ENCODE measurements at regions not wholly inside any gene's neighbourhood (a gene's known extent, or its start where the extent isn't known, plus 50 kb on each side); places are given as distances from the start of the nearest gene placed in this dataset.

- BruUV-seq (replicated peaks): no TSS peak
- H3K9me2 ChIP-seq (ENCODE audit: insufficient read depth): no peaks in the 10 kb centered on the region
- no peak overlapping the region for H3K9ac ChIP-seq (ENCODE audit: low read length)
- DNase-seq (ENCODE audit: low read depth, low spot score) (no peak), ATAC-seq (no peak)
- POLR2A ChIA-PET: no interaction called here
- TF ChIP-seq RAD21 (IDR thresholded peaks at IDR 0.05; ENCODE audit: low read depth): no peak
- TF ChIP-seq MAX (IDR thresholded peaks at IDR 0.05): no peak
- TF ChIP-seq SP1 (IDR thresholded peaks at IDR 0.05; ENCODE audit: low read depth): no peak
- no peak for TF ChIP-seq ZBTB33 (IDR thresholded peaks at IDR 0.05; ENCODE audit: extremely low read depth, insufficient replicate concordance, low read length)
- TF ChIP-seq EZH2phosphoT487 (IDR thresholded peaks at IDR 0.05; ENCODE audit: borderline replicate concordance): no peak
- no peak for TF ChIP-seq ZFX (IDR thresholded peaks at IDR 0.05)
- no peak for TF ChIP-seq CEBPB (IDR thresholded peaks at IDR 0.05; ENCODE audit: low read depth)
- no peak for TF ChIP-seq ELF1 (IDR thresholded peaks at IDR 0.05; ENCODE audit: borderline replicate concordance, low read depth)
- no peak for TF ChIP-seq TCF7L2 (IDR thresholded peaks at IDR 0.05; ENCODE audit: borderline replicate concordance, extremely low read depth, insufficient read depth, insufficient read length)
- no peak for TF ChIP-seq CTCF (IDR thresholded peaks at IDR 0.05 in 2 of 3, conservative IDR thresholded peaks at IDR 0.05 in 1 of 3; ENCODE audit: borderline replicate concordance in 1 of 3, insufficient read depth in 1 of 3, low read depth in 2 of 3, low read length in 2 of 3)
- TF ChIP-seq ZNF274 (IDR thresholded peaks at IDR 0.05; ENCODE audit: low read depth, low read length): no peak
- no peak for TF ChIP-seq SIN3A (IDR thresholded peaks at IDR 0.05; ENCODE audit: low read depth)
- TF ChIP-seq FOSL1 (IDR thresholded peaks at IDR 0.05; ENCODE audit: low read depth): no peak
- no peak for TF ChIP-seq REST (IDR thresholded peaks at IDR 0.05; ENCODE audit: low read depth)
- TF ChIP-seq CBX3 (IDR thresholded peaks at IDR 0.05; ENCODE audit: low read depth): no peak
- TF ChIP-seq POLR2AphosphoS5 (IDR thresholded peaks at IDR 0.05; ENCODE audit: low read depth, low read length): no peak
- TF ChIP-seq EZH2 (IDR thresholded peaks at IDR 0.05): no peak
- no peak for TF ChIP-seq ATF3 (IDR thresholded peaks at IDR 0.05)
- no peak for TF ChIP-seq JUND (IDR thresholded peaks at IDR 0.05)
- no peak for TF ChIP-seq SRF (IDR thresholded peaks at IDR 0.05; ENCODE audit: low read depth)
- no peak overlapping the region for H3K27ac ChIP-seq (ENCODE audit: low read depth, low read length)
- no peaks in the 10 kb centered on the region for H3K9me3 ChIP-seq (ENCODE audit: control insufficient read depth in 1 of 2, insufficient read depth in 1 of 2, low read depth in 1 of 2, low read length in 2 of 2)
- H3K27me3 ChIP-seq (ENCODE audit: insufficient read depth, low read length): peaks cover 29% of the 10 kb centered on the region
- no peaks in the 10 kb centered on the region for H4K20me1 ChIP-seq (ENCODE audit: insufficient read depth)
- no peaks in the 10 kb centered on the region for H3K4me1 ChIP-seq (ENCODE audit: control insufficient read depth in 1 of 2, insufficient read depth in 2 of 2, low read length in 2 of 2)
- H3K36me3 ChIP-seq (ENCODE audit: control insufficient read depth in 1 of 2, insufficient read depth in 2 of 2, low read length in 2 of 2): no peaks in the 10 kb centered on the region
- no peak overlapping the region for H3K4me3 ChIP-seq (replicated peaks in 1 of 2; ENCODE audit: low read depth in 1 of 2, low read length in 2 of 2)
- H3K79me2 ChIP-seq (ENCODE audit: insufficient read depth, low read length): no peaks in the 10 kb centered on the region
- H2AFZ ChIP-seq (ENCODE audit: low read depth, low read length, poor library complexity, severe bottlenecking): no peak overlapping the region
- CTCF ChIA-PET: no interaction called here
- no peak overlapping the region for H3K4me2 ChIP-seq (ENCODE audit: low read length)
- RAD21 ChIA-PET (ENCODE audit: low non-redundant PET in 1 of 2, low total read pairs in 2 of 2, uncharacterized antibody in 2 of 2, unreplicated experiment in 2 of 2): no interaction called here
- intact Hi-C loops (cut with micrococcal nuclease): no loop called here
These were observed 308.6 kb downstream of the RNF144A start for GRCh38 chr2:7225848-7226247.
